ENCODE measurements at regions not wholly inside any gene's neighbourhood (a gene's known extent, or its start where the extent isn't known, plus 50 kb on each side); places are given as distances from the start of the nearest gene placed in this dataset.
A peak's percentile ranks its signal among the peaks of the same experiment; 100 is the strongest.
"Not testable (repeated sequence)": the region's sequence is repeated elsewhere in the genome, so short reads cannot be mapped to it uniquely, and the experiment has no call there.

GRCh38 chr12:46084666-46085631, 94.6 kb upstream of the SCAF11 start:
- no peak for DNase-seq

- DNase-seq = no peak
Observed at GRCh38 chr12:46082490-46083200, 92.3 kb upstream of the SCAF11 start.

- DNase-seq = no peak
Observed at GRCh38 chr12:46073321-46073720, 82.9 kb upstream of the SCAF11 start.

- DNase-seq = peak; percentile 78 to 86
Observed at GRCh38 chr12:46071769-46072624, 81.6 kb upstream of the SCAF11 start.

- DNase-seq = no peak
Observed at GRCh38 chr12:46071335-46071734, 81.0 kb upstream of the SCAF11 start.

GRCh38 chr12:46067094-46067493, 76.7 kb upstream of the SCAF11 start:
- DNase-seq = no peak

GRCh38 chr12:46065412-46066166, 75.2 kb upstream of the SCAF11 start:
- no peak for DNase-seq

GRCh38 chr12:46064548-46064947, 74.2 kb upstream of the SCAF11 start:
- DNase-seq = no peak

GRCh38 chr12:46058697-46059096, 68.3 kb upstream of the SCAF11 start:
- DNase-seq = not testable (repeated sequence)

GRCh38 chr12:46050805-46051204, 60.4 kb upstream of the SCAF11 start:
- DNase-seq = no peak

- no peak for DNase-seq
Observed at GRCh38 chr12:46049665-46050064, 59.3 kb upstream of the SCAF11 start.

GRCh38 chr12:46046436-46046835, 56.1 kb upstream of the SCAF11 start:
- DNase-seq = no peak

- no peak for DNase-seq
Observed at GRCh38 chr12:46043972-46044520, 53.7 kb upstream of the SCAF11 start.

Measured in Kasumi-1 (cell line).